Colonic mucosa (tissue), 4 donors: ENCODE measurements at regions not wholly inside any gene's neighbourhood (a gene's known extent, or its start where the extent isn't known, plus 50 kb on each side); places are given as distances from the start of the nearest gene placed in this dataset.

ENCODE experiments used
- DNase-seq: peaks from one replicate; pipeline ENCODE4 v3.0.0-alpha.2; 2020
- H3K27ac ChIP-seq: fragments of 200-600 bp; one replicate; pipeline ENCODE4 v1.8.0; 2021
- H3K27me3 ChIP-seq: fragments of 200-600 bp; one replicate; pipeline ENCODE4 v1.8.0; 2021
- H3K36me3 ChIP-seq: fragments of 200-600 bp; one replicate; pipeline ENCODE4 v1.8.0; 2021
- H3K4me1 ChIP-seq: fragments of 200-600 bp; one replicate; pipeline ENCODE4 v1.8.0; 2021; ENCODE audit warnings: mild to moderate bottlenecking
- H3K4me3 ChIP-seq: fragments of 200-600 bp; one replicate; pipeline ENCODE4 v1.8.0; 2021
- H3K9ac ChIP-seq, 2 donors: one replicate each; pipeline ENCODE4 v1.7.0; 2013; ENCODE audit warnings: control low read depth in 2 of 2, low read depth in 2 of 2, low read length in 2 of 2
- H3K9me3 ChIP-seq: fragments of 200-600 bp; one replicate; pipeline ENCODE4 v1.8.0; 2021
- CTCF ChIP-seq: fragments of 200-600 bp; IDR thresholded peaks from one replicate; pipeline ENCODE4 v1.8.0; 2022; ENCODE audit warnings: antibody characterized with exemption, mild to moderate bottlenecking
- intact Hi-C: fragments of 100-400 bp; cut with DNase I; formaldehyde crosslinking; loops from one replicate; pipeline ENCODE4 v1.14.1; 2022
- donor health status: healthy.
- donor health status: DM: no; HTN: no; CAD: no.
- donor health status: DM: no; HTN: no; CAD: no.

- intact Hi-C loops: no loop called here
- H3K9ac ChIP-seq: no peak overlapping the region
- no peaks in the 10 kb centered on the region for H3K27me3 ChIP-seq
- DNase-seq: no peak
- no peak for TF ChIP-seq CTCF
- H3K4me1 ChIP-seq: no peaks in the 10 kb centered on the region
- no peaks in the 10 kb centered on the region for H3K9me3 ChIP-seq
- H3K36me3 ChIP-seq: no peaks in the 10 kb centered on the region
- no peak overlapping the region for H3K27ac ChIP-seq
- no peak overlapping the region for H3K4me3 ChIP-seq
Measured at GRCh38 chr5:120873083-120873482, 409.0 kb downstream of the PRR16 start.

GRCh38 chr5:120874081-120874862, 410.2 kb downstream of the PRR16 start:
- no peaks in the 10 kb centered on the region for H3K27me3 ChIP-seq
- H3K4me1 ChIP-seq: no peaks in the 10 kb centered on the region
- no peak overlapping the region for H3K27ac ChIP-seq
- no peaks in the 10 kb centered on the region for H3K36me3 ChIP-seq
- no peak for TF ChIP-seq CTCF
- no peaks in the 10 kb centered on the region for H3K9me3 ChIP-seq
- H3K4me3 ChIP-seq: no peak overlapping the region
- no peak overlapping the region for H3K9ac ChIP-seq
- intact Hi-C loops: no loop called here
- no peak for DNase-seq

- Histone ChIP-seq H3K27me3 (no peaks in the 10 kb centered on the region), H3K36me3 (no peaks in the 10 kb centered on the region), H3K9me3 (no peaks in the 10 kb centered on the region), H3K4me1 (no peaks in the 10 kb centered on the region), H3K9ac (no peak overlapping the region), H3K27ac (no peak overlapping the region), H3K4me3 (no peak overlapping the region)
- TF ChIP-seq CTCF: no peak
- DNase-seq: no peak
- intact Hi-C loops: no loop called here
Measured at GRCh38 chr5:120882038-120882775, 418.1 kb downstream of the PRR16 start.

- no peak for DNase-seq
- Histone ChIP-seq H3K9ac (no peak overlapping the region), H3K27ac (no peak overlapping the region), H3K4me3 (no peak overlapping the region), H3K9me3 (no peaks in the 10 kb centered on the region), H3K36me3 (no peaks in the 10 kb centered on the region), H3K4me1 (no peaks in the 10 kb centered on the region), H3K27me3 (no peaks in the 10 kb centered on the region)
- no peak for TF ChIP-seq CTCF
- intact Hi-C loops: no loop called here
Measured at GRCh38 chr5:120886351-120886860, 422.3 kb downstream of the PRR16 start.

- no peak overlapping the region for H3K27ac ChIP-seq
- no peak overlapping the region for H3K4me3 ChIP-seq
- DNase-seq: no peak
- intact Hi-C loops: no loop called here
- no peaks in the 10 kb centered on the region for H3K36me3 ChIP-seq
- no peak overlapping the region for H3K9ac ChIP-seq
- no peak for TF ChIP-seq CTCF
- no peaks in the 10 kb centered on the region for H3K9me3 ChIP-seq
- H3K27me3 ChIP-seq: no peaks in the 10 kb centered on the region
- H3K4me1 ChIP-seq: no peaks in the 10 kb centered on the region
Measured at GRCh38 chr5:120895660-120896059, 431.6 kb downstream of the PRR16 start.
